Heart left ventricle (tissue), 16 donors: ENCODE measurements at regions not wholly inside any gene's neighbourhood (a gene's known extent, or its start where the extent isn't known, plus 50 kb on each side); places are given as distances from the start of the nearest gene placed in this dataset.

Experiments used
- ATAC-seq, 4 donors: fragments of 200-7000 bp; cut with Tn5 transposase; one replicate each; pipeline ENCODE4 v1.9.1; 2020 to 2022; ENCODE audit warnings: moderate library complexity in 4 of 4, mild to moderate bottlenecking in 3 of 4, moderate number of reproducible peaks in 1 of 4
- DNase-seq, 5 donors: peaks; one replicate each; pipeline ENCODE4 v3.0.0-alpha.2; 2020
- H3K27ac ChIP-seq, 12 donors: fragments of 200-600 bp; sonication (generic) in 4 of 12; one replicate each; pipeline versions ENCODE4 v1.5.0 to v1.8.0; 2016 to 2022; ENCODE audit warnings: mild to moderate bottlenecking in 2 of 12
- H3K27me3 ChIP-seq, 9 donors: fragments of 200-600 bp; sonication (generic) in 2 of 9; one replicate each; pipeline versions ENCODE4 v1.5.1 to v1.8.0; 2016 to 2022; ENCODE audit warnings: mild to moderate bottlenecking in 3 of 9
- H3K36me3 ChIP-seq, 9 donors: fragments of 200-600 bp; sonication (generic) in 2 of 9; one replicate each; pipeline versions ENCODE4 v1.5.0 to v1.8.0; 2018 to 2022; ENCODE audit warnings: mild to moderate bottlenecking in 2 of 9
- H3K4me1 ChIP-seq, 12 donors: fragments of 200-600 bp; sonication (generic) in 4 of 12; one replicate each; pipeline versions ENCODE4 v1.5.0 to v1.8.0; 2016 to 2022; ENCODE audit warnings: mild to moderate bottlenecking in 3 of 12
- H3K4me3 ChIP-seq, 12 donors: fragments of 200-600 bp; sonication (generic) in 4 of 12; one replicate each; pipeline versions ENCODE4 v1.5.0 to v1.8.0; 2017 to 2022; ENCODE audit warnings: mild to moderate bottlenecking in 9 of 12, moderate library complexity in 4 of 12
- H3K9me3 ChIP-seq, 12 donors: fragments of 200-600 bp; sonication (generic) in 4 of 12; one replicate each; pipeline versions ENCODE4 v1.5.0 to v1.8.0; 2016 to 2022; ENCODE audit warnings: mild to moderate bottlenecking in 1 of 12
- POLR2A ChIP-seq, 2 donors: fragments of 450-650 bp; IDR thresholded peaks; one replicate each; pipeline ENCODE4 v1.6.1; 2017; ENCODE audit warnings: antibody characterized with exemption in 2 of 2, mild to moderate bottlenecking in 2 of 2, moderate library complexity in 2 of 2
- WGBS, 4 donors: extraction: QIAGEN DNeasy Blood & Tissue Kit in 2 of 4; methylation state at CpG; one replicate each; pipeline versions ENCODE4 v1.1.5 to v1.1.7; 2013 to 2018; 5-methylcytosine and 5-hydroxymethylcytosine counted together
- intact Hi-C, 10 donors: fragments of 100-400 bp; cut with DNase I; formaldehyde crosslinking; loops; one replicate each; pipeline versions ENCODE4 v1.11.1 to v1.14.2; 2022
- TF ChIP-seq, protein P1 (sequence below), 12 donors: fragments of 200-600 bp; sonication (generic) in 4 of 12; IDR thresholded peaks; one replicate each; pipeline versions ENCODE4 v1.5.0 to v1.8.0; 2018 to 2022; ENCODE audit warnings: antibody characterized with exemption in 12 of 12, mild to moderate bottlenecking in 5 of 12
- donor health status: ischemic (EF 13 %, LVEDD 7.1; RV severe dilation, severe dysfunction).
- donor health status: healthy with polysubstance abuse.
- donor health status: DM: no; HTN: yes; CAD: no.
- donor health status: DM: no; HTN: no; CAD: no.
- donor health status: ischemic (EF 25% LVEDD 6.9; RV normal size, moderate dysfunction).
- donor health status: ischemic (EF 25% LVEDD 5.7; RV mildly dilated, moderate dysfunction).
- donor health status: healthy.
- donor health status: DM: yes; HTN: yes; CAD: no.
- donor health status: ischemic (EF 35%, LVEDD 5.7; RV mildly dilated, moderate dysfunction).
- donor health status: nonischemic (EF 11% LVEDD 7.7; RV severe dilation, severe dysfunction).
- donor health status: DM: yes; HTN: yes; CAD: no.
- donor health status: PGD.
- donor health status: ischemic (EF 29% LVEDD 5.4; RV normal size, mild dysfunction).
- donor health status: nonischemic (EF 23%, LVEDD 6.1; RV moderate dilation, normal function).

DNA sequence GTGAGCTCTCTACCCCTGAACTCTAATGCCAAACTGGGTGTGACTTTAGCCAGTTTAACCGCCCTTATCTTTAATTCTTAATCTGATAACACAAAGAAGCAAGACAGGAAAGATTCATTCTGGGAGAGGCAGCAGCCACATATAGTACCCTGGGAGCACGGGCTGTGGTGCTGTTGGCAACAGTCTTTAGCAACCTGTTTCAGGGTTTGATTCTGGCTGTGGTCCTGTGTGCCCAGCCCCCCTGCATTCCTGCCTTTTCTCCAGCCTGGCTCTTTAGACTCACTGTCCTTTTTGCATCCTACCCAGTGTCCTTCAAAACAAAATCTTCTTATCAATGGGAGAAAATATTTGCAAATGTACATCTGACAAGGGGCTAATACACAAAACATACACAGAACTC is 275.2 kb downstream of the GXYLT1 start:
- intact Hi-C loops = no loop called here
- no peak for TF ChIP-seq POLR2A (IDR thresholded peaks at IDR 0.05)
- TF ChIP-seq, protein P1, sequence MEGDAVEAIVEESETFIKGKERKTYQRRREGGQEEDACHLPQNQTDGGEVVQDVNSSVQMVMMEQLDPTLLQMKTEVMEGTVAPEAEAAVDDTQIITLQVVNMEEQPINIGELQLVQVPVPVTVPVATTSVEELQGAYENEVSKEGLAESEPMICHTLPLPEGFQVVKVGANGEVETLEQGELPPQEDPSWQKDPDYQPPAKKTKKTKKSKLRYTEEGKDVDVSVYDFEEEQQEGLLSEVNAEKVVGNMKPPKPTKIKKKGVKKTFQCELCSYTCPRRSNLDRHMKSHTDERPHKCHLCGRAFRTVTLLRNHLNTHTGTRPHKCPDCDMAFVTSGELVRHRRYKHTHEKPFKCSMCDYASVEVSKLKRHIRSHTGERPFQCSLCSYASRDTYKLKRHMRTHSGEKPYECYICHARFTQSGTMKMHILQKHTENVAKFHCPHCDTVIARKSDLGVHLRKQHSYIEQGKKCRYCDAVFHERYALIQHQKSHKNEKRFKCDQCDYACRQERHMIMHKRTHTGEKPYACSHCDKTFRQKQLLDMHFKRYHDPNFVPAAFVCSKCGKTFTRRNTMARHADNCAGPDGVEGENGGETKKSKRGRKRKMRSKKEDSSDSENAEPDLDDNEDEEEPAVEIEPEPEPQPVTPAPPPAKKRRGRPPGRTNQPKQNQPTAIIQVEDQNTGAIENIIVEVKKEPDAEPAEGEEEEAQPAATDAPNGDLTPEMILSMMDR (IDR thresholded peaks at IDR 0.05) = no peak
- Histone ChIP-seq H3K4me1 (no peaks in the 10 kb centered on the region), H3K4me3 (no peak overlapping the region), H3K36me3 (no peaks in the 10 kb centered on the region), H3K27me3 (no peaks in the 10 kb centered on the region), H3K27ac (no peak overlapping the region), H3K9me3 (peaks cover 0 to 23% (median 2%) of the 10 kb centered on the region in 12 donors)
- WGBS, 4 donors = 37 to 45% (median 41%) methylated on average over 2 of the region's 2 CpGs
- DNase-seq = no peak
- ATAC-seq = no peak

DNA sequence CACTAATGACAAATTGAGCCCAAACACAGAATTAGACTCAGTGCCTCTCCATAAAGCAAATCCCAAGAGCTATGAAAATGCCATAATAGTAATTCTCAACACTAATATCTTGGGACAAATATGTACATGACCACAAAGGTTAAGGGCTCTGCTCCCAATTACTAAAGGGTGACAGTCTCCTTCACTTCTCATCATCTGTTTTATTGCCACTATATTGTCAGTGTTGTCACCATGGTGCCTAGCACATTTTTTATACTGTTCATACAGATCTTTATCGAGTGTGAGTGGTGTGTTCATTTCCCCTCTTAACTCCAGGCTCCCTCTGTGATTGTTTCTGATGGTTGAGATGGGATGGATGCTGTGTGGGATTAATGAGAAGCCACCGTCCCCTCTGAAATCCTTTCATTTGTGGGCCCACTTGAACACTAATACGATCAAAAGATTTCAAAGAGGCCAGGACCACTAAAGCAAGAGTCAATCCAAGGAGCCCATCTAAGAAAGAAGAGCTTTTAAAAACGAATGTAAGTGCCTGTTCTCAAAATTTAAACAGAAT is 277.7 kb downstream of the GXYLT1 start:
- H3K9me3 ChIP-seq = peaks cover 0 to 21% (median 1%) of the 10 kb centered on the region in 12 donors
- no peaks in the 10 kb centered on the region for H3K36me3 ChIP-seq
- H3K27me3 ChIP-seq = no peaks in the 10 kb centered on the region
- no peaks in the 10 kb centered on the region for H3K4me1 ChIP-seq
- H3K27ac ChIP-seq = no peak overlapping the region
- ATAC-seq = no peak
- intact Hi-C loops = no loop called here
- WGBS, 4 donors = 78 to 82% (median 81%) methylated on average over 4 of the region's 4 CpGs
- DNase-seq = no peak
- H3K4me3 ChIP-seq = no peak overlapping the region
- TF ChIP-seq POLR2A (IDR thresholded peaks at IDR 0.05) = no peak
- TF ChIP-seq, protein P1 (IDR thresholded peaks at IDR 0.05) = no peak

DNA sequence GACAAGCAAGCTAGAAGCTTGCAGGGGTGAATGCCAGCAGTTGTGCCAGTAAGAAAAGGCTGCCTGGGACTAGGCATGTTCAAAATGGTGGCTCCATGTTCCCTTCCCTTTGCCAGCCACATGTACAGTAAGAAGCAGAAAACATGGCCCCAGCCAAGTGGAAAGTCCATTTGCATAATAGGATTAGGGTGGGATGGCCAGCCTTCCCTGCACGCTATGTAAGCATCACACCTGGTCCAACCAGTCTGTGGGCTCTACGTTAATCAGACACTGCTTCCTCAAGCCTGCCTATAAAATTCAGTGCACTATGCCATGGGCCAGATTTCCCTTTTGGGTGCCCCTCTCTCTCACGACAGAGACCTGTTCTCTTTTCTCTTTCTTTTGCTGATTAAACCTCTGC is 288.4 kb downstream of the GXYLT1 start:
- H3K4me1 ChIP-seq = no peaks in the 10 kb centered on the region
- no peak overlapping the region for H3K27ac ChIP-seq
- no peaks in the 10 kb centered on the region for H3K27me3 ChIP-seq
- peaks cover 0 to 16% (median 0%) of the 10 kb centered on the region in 12 donors for H3K9me3 ChIP-seq
- ATAC-seq (no peak), DNase-seq (no peak)
- WGBS, 4 donors = 86 to 93% (median 88%) methylated on average over 3 of the region's 3 CpGs
- intact Hi-C loops = no loop called here
- H3K4me3 ChIP-seq = no peak overlapping the region
- TF ChIP-seq, protein P1 (IDR thresholded peaks at IDR 0.05) = no peak
- no peak for TF ChIP-seq POLR2A (IDR thresholded peaks at IDR 0.05)
- no peaks in the 10 kb centered on the region for H3K36me3 ChIP-seq

DNA sequence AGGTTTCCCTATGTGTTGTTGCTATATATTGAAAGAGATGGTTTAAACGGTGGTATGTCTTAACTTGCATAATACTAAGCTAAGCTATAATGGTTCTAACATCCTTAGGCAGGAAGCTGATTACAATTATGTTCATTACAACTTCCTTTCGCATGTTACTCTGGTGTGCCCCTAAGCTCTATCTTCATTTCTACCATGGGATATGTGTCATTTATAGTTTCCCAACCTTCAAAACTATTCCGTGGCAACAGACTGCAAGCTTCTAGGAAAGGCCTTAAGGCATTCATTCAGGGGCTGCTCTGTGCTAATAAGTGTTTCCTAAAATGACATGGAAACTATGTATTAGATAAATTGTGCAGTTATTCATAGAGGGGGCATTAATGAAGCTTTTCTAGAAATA is 294.6 kb downstream of the GXYLT1 start:
- TF ChIP-seq POLR2A (IDR thresholded peaks at IDR 0.05) = no peak
- TF ChIP-seq, protein P1 (IDR thresholded peaks at IDR 0.05) = no peak
- Histone ChIP-seq H3K36me3 (no peaks in the 10 kb centered on the region), H3K27me3 (no peaks in the 10 kb centered on the region), H3K4me3 (no peak overlapping the region), H3K9me3 (peaks cover 0 to 17% (median 5%) of the 10 kb centered on the region in 12 donors), H3K4me1 (no peaks in the 10 kb centered on the region), H3K27ac (no peak overlapping the region)
- ATAC-seq (no peak), DNase-seq (no peak)
- 51 to 65% (median 57%) methylated on average over 3 of the region's 3 CpGs for WGBS, 4 donors
- intact Hi-C loops = no loop called here
